GM19025 (cell line): ENCODE measurements at regions not wholly inside any gene's neighbourhood (a gene's known extent, or its start where the extent isn't known, plus 50 kb on each side); places are given as distances from the start of the nearest gene placed in this dataset.

ENCODE experiments used
- ATAC-seq: cut with Tn5 transposase; IDR thresholded peaks from one replicate; pipeline ENCODE4 v1.9.1; 2021; ENCODE audit warnings: mild to moderate bottlenecking, low read depth, moderate library complexity; ENCODE audit not compliant: unreplicated experiment

DNA sequence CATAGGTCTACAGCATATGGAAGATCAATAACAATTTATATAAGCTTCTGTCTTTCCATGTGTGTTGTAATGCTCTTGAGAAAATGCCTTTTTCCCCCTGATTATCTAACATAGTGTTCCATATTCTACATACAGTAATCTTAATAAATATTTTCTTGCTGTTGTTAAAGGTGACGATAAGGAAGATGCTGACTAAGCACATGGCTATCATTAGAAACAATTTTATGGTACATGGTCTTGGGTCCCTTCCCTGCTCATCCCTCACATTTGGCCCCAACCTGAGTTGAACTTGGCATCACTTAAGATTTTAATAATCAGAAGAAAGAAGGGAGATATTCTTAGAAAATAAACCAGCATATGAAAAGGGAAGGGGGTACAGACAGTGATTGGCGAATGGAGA, 382.1 kb upstream of the CDH20 start:
- no peak for ATAC-seq

- no peak for ATAC-seq
Measured at GRCh38 chr18:60962625-60963024, 370.6 kb upstream of the CDH20 start.

GRCh38 chr18:60965856-60966255, 367.4 kb upstream of the CDH20 start:
- ATAC-seq = no peak

DNA sequence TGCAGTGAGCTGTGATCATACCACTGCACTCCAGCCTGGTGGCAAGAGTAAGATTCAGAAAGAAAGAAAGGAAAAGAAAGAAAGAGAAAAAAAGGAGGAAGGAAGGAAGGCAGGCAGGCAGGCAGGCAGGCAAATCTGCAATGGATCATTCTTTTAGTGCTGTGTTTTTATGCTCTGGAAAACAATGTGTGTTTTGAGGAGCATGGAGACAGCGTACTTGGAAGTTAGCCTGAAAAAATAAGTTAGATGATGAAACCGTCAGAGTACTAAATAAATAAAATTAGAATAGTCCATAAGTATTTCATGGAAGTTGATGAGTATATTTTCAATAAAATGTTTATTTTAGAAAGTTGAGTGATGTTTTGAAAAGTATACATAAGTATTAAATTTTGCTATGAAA, 366.4 kb upstream of the CDH20 start:
- no peak for ATAC-seq

DNA sequence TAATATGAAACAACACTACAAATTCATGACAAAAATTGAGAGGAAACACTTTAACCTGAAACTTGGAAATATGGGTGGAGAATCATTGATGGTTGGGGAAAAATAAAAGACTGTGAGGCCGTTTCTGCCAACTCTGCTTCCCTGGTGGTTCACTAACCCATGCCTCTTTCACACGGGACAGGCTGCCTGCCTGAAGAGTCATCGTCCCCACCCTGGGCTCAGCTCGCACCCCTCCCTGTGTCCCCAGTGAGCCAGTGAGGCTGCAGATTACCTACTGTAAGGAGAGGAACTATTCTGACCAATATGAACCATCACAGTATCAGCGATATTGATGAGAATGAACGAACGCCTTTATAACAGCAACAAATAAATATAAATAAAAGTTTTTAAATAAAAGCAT, 357.8 kb upstream of the CDH20 start:
- no peak for ATAC-seq

DNA sequence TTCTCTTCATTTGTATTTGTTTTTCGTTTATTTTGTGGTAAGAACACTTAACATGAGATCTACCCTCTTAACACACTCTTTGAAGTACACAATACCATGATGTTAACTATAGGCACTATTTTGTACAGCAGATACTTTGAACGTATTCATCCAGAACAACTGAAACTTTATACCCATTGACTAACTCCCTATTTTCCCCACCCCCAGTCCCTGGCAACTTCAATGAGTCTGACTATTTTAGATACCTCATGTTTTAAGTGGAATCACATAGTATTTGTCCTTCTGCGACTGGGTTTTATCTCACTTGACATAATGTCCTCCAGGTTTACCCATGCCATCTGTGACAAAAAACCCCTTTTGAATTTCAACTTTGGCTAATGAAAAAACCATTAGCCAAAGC, 356.3 kb upstream of the CDH20 start:
- ATAC-seq = no peak

- no peak for ATAC-seq
Measured at GRCh38 chr18:60978338-60978737, 354.9 kb upstream of the CDH20 start.

DNA sequence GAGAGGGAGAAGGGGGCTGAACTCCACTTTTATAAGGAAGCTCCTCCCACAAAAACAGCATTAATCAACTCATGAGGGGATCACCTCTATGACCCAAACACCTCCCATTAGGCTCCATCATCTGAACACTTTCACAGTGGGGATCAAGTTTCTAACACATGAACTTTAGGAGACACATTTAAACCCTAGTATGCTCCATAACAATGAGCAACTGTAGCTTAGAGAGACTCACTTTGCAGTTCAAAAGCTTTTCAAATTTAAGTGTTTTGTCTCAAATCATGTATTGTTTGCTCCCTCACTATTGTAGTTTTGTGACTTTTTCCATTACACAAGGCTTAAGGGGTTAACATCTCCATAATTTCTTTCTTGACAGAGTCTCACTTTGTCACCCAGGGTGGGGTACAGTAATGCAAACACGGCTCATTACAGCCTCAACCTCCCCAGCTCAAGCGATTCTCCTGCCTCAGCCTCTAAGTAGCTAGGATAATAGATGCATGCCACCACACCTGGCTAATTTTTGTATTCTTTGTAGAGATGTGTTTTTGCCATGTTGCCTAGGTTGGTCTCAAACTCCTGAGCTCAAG, 352.7 kb upstream of the CDH20 start:
- ATAC-seq = no peak

- ATAC-seq = no peak
Measured at GRCh38 chr18:60981682-60982328, 351.4 kb upstream of the CDH20 start.

DNA sequence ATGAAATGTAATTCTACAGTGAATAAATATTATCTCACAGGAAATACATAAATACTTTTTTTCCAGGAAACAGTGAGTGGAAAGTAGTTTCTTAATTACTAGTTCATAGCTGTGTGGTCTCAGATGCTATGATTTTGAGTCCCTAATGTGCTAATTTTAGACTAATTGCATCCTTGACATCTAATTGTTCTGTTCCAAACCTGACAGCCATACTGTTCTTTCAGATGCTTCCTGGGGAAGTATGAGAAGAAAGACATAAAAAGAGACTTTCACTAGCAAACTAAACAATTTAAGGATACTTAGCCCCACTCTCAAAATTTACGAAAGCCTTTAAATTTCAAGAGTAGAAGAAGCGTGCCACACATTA, 350.9 kb upstream of the CDH20 start:
- no peak for ATAC-seq

DNA sequence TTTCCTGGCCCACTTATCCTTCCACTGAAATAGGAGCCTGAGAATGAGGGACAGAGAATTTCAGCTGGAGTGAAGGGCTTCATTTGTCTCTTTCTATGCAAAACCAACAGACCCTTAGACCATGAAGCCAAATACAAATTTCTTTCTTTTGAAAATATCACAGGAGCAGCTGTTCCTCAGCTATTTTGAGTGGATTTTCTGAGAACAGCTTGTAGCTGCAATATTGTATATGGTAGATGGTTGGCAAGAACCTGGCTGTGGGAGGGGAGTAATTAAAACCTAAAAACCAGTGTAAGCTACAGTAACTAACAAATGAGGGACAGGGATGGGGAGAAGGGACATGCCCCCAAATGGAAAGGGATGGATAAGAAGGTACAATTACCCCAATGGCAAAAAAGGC, 350.3 kb upstream of the CDH20 start:
- no peak for ATAC-seq

GRCh38 chr18:60984510-60984909, 348.7 kb upstream of the CDH20 start:
- ATAC-seq = no peak

DNA sequence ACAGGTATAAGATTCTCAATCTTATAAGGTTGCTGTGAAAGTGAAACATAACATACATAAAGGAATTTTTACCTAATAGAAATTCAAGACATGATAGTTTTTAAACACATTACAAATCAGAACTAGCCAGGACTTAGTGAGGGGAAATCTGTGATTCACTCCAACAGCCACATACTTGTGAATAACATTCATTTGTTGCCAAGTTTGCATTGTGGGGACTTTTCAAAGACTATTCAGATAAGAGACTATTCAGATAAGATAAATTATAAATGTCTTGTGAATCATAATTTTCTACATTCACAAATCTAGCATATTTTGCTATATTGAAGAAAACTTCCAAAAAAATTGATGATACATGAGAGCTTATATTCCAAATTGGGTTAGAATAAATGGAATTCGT, 345.3 kb upstream of the CDH20 start:
- no peak for ATAC-seq

DNA sequence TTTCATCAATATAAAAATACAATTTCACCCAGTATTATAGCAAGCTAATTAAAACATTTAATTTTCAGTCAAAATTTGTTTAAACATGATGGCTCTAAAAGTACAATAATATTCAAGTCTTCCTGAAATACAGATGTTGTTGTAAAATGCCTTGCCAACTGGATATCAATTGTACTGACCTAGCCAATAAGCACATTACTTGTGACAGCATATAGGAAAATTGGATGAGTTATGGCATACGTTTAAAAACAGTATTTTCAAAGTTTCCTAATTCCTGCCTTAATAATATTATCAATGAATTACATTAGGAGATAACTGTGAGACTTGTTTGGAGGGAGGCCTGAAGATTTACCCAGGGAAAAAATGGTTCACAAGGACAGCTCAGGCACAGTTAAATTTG, 336.9 kb upstream of the CDH20 start:
- no peak for ATAC-seq

DNA sequence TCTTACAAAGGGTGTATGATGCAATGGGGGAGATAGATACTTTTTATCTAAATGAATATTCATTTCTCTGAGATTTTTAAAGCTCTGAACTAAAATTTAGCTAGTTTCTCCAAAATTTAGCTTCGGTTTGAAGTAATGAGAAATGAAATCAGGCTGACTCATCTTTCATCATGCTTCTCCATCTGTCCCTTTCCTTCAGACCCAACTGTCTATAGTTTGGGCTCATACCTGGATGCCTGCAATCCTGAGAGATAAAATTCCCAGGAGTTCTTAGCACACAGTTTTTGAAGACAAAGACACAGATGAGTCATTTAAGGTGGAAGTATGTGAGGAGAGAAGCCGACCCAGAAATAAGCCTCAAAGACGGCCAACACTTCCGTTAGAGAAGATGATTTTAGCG, 336.4 kb upstream of the CDH20 start:
- no peak for ATAC-seq

DNA sequence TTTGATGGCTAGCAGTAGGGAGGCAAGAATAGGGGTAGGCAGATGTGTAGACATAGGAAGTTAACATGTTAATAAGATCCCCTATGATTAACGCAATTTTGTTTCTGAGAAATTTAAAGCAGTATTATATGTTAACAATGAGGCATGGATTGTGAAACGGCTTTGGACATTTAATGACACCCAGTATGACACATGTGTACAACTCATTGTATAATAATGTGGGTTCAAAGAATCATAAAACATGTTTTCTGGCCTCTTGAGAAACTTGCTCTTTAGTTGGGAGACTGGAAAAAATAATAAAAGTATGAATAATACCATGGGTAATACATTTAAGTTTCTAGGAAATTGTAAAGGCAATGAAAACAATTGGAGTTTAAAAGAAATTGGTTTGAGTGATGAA, 332.1 kb upstream of the CDH20 start:
- ATAC-seq = no peak

GRCh38 chr18:61006687-61007224, 326.5 kb upstream of the CDH20 start:
- ATAC-seq = no peak

DNA sequence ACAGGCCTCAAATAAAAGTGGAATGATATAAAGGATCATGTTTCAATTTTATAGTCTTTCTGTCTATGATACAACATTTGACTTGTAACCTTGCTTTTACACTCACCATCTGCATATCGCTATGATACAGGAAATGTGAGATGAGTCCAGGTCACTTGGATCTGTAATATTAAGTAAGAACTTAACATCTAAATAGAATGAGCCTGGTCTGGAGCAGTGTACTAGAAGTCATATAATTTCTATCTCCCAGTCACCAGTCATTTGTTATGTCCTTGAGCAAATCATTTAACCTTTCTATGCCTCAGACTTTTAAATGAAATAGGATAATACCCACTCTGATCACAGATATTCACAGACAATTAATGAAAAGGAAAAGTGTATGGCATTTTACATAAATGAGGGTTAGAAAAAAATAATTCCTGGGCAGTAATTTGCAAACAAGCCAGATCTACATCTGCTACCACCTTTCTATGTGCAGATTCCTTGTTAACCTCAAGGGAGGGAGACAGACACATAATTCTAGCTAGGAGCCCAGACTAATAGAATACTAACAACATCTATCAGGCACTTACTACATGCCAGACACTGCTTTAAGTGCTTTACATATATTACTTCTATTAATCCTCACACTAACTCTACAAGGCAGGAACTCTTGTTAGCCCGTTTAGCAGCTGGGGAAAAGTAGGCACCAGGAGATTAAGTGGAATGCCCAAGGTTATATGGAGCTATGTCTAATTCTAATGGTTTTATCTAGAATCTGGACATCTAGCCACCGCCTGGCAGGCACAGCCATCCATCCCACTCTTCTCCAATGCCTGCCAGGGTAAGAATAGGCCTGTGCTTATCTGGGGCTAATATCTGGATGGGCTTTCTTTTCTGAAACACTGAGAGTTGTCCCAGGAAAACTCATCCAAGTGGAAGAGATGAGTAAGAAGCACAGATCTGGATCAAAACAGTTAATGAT, 313.6 kb upstream of the CDH20 start:
- no peak for ATAC-seq

DNA sequence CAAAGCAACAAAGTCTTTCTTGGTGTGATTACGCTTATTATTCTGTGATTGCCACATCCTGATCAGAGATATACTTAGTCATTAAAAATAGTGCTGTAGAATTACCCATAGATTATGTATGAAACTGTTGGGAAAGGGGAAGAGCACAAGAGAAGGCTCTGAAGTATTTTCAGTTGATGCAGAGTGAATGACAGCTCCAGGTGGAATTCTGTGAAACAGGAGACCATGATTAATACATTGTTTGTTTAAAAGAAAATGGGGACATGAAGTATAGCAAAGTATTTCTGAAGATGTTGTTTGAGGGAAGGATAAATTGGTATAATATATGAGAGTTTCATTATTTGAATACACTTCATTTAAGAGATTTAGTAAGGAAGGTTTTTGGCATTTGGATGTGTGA, 307.6 kb upstream of the CDH20 start:
- ATAC-seq = no peak

DNA sequence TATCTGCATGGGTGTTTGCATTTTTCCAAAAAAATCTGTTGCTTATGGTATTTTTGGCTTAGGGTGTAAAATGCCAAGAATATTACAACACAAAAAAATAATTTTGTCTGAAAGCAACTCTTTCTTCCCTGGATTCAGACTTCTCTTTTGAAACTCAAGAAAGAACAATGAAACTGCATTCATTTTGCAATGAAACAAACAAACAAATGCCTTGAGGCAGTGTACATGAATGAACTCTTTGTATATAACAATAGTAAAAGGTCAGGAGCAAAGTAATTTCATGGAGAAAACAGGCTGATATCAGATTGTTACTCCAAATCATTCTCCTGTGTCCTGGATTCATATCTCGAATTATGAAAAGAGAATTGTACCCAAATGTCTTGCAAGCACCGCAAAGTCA, 301.6 kb upstream of the CDH20 start:
- no peak for ATAC-seq

DNA sequence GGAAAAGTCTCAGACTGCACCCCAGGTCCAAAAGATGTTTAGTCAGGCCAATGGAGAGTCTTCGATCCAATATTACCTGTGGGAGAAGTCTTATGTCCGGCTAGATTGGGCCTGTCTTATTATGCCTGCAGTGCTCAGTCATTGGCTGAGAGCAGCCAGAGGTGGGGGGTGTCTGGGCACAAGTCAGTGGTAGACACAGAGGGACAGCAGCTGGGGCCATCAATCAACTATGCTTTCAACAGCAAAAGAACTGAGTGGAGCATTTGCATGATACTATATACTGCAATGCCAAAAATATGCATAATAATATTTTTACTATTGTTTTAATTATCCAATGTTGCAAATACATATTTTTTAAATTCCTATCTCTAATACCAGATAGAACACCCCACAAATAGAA, 298.6 kb upstream of the CDH20 start:
- no peak for ATAC-seq
